SU-DHL-6 (cell line): ENCODE measurements at regions not wholly inside any gene's neighbourhood (a gene's known extent, or its start where the extent isn't known, plus 50 kb on each side); places are given as distances from the start of the nearest gene placed in this dataset.

Experiments
- CTCF ChIP-seq: fragments of 200-600 bp; sonication (generic); IDR thresholded peaks from one replicate; pipeline ENCODE4 v1.5.1; 2017; ENCODE audit warnings: antibody characterized with exemption, mild to moderate bottlenecking, low read length, moderate library complexity; ENCODE audit not compliant: insufficient read depth, poor library complexity, severe bottlenecking
- EZH2phosphoT487 ChIP-seq: fragments of 200-600 bp; sonication (generic), shearing (Covaris generic); conservative IDR thresholded peaks from 2 replicates; pipeline ENCODE4 v1.6.1; 2018; ENCODE audit warnings: mild to moderate bottlenecking, antibody characterized with exemption, low read length, moderate library complexity, mixed read lengths

- TF ChIP-seq CTCF, result no peak
- no peak for TF ChIP-seq EZH2phosphoT487
These were observed 150.7 kb upstream of the ZNF462 start for GRCh38 chr9:106712279-106712678.
